Heart right ventricle (tissue), 16 donors: ENCODE measurements at regions not wholly inside any gene's neighbourhood (a gene's known extent, or its start where the extent isn't known, plus 50 kb on each side); places are given as distances from the start of the nearest gene placed in this dataset.
"Not testable (repeated sequence)": the region's sequence is repeated elsewhere in the genome, so short reads cannot be mapped to it uniquely, and the experiment has no call there.

Experiments
- ATAC-seq, 8 donors: fragments of 200-7000 bp; cut with Tn5 transposase; one replicate each; pipeline ENCODE4 v1.9.1; 2020; ENCODE audit warnings: mild to moderate bottlenecking in 8 of 8, moderate library complexity in 8 of 8, moderate number of reproducible peaks in 1 of 8
- DNase-seq, 2 donors: peaks; one replicate each; pipeline ENCODE4 v3.0.0-alpha.2; 2020
- H3K27ac ChIP-seq, 10 donors: fragments of 200-600 bp; sonication (generic) in 2 of 10; one replicate each; pipeline versions ENCODE4 v1.5.0 to v1.8.0; 2020 to 2022; ENCODE audit warnings: mild to moderate bottlenecking in 3 of 10
- H3K27me3 ChIP-seq, 7 donors: fragments of 200-600 bp; one replicate each; pipeline ENCODE4 v1.8.0; 2021 to 2022; ENCODE audit warnings: mild to moderate bottlenecking in 2 of 7
- H3K36me3 ChIP-seq, 9 donors: fragments of 200-600 bp; sonication (generic) in 1 of 9; one replicate each; pipeline versions ENCODE4 v1.5.0 to v1.8.0; 2020 to 2022; ENCODE audit warnings: mild to moderate bottlenecking in 2 of 9
- H3K4me1 ChIP-seq, 9 donors: fragments of 200-600 bp; sonication (generic) in 1 of 9; one replicate each; pipeline versions ENCODE4 v1.5.0 to v1.8.0; 2020 to 2022; ENCODE audit warnings: mild to moderate bottlenecking in 4 of 9
- H3K4me3 ChIP-seq, 10 donors: fragments of 200-600 bp; sonication (generic) in 2 of 10; one replicate each; pipeline versions ENCODE4 v1.5.0 to v1.8.0; 2020 to 2022; ENCODE audit warnings: mild to moderate bottlenecking in 7 of 10, moderate library complexity in 2 of 10
- H3K9me3 ChIP-seq, 11 donors: fragments of 200-600 bp in 10 of 11; sonication (generic) in 2 of 11; one replicate each; pipeline versions ENCODE4 v1.5.0 to v1.8.0; 2013 to 2022; ENCODE audit warnings: mild to moderate bottlenecking in 2 of 11, control low read depth in 1 of 11, moderate library complexity in 1 of 11
- WGBS, 2 donors: extraction: QIAGEN DNeasy Blood & Tissue Kit; methylation state at CpG; one replicate each; pipeline ENCODE4 v1.1.7; 2013; ENCODE audit warnings: inconsistent platforms in 1 of 2; 5-methylcytosine and 5-hydroxymethylcytosine counted together
- intact Hi-C, 10 donors: fragments of 100-400 bp; cut with DNase I; formaldehyde crosslinking; loops; one replicate each; pipeline versions ENCODE4 v1.11.1 to v1.14.2; 2022
- TF ChIP-seq, protein P1 (sequence below), 9 donors: fragments of 200-600 bp; sonication (generic) in 2 of 9; IDR thresholded peaks; one replicate each; pipeline versions ENCODE4 v1.5.0 to v1.8.0; 2021 to 2022; ENCODE audit warnings: antibody characterized with exemption in 9 of 9, mild to moderate bottlenecking in 5 of 9, moderate library complexity in 1 of 9
- donor health status: Arrhythmogenic right ventricular cardiomyopathy.
- donor health status: ischemic (EF 13 %, LVEDD 7.1; RV severe dilation, severe dysfunction).
- donor health status: healthy with polysubstance abuse.
- donor health status: DM: no; HTN: yes; CAD: no.
- donor health status: DM: no; HTN: no; CAD: no.
- donor health status: ischemic (EF 25% LVEDD 6.9; RV normal size, moderate dysfunction).
- donor health status: ischemic (EF 25% LVEDD 5.7; RV mildly dilated, moderate dysfunction).
- donor health status: healthy.
- donor health status: DM: yes; HTN: yes; CAD: no.
- donor health status: Ischemic cardiomyopathy.
- donor health status: ischemic (EF 35%, LVEDD 5.7; RV mildly dilated, moderate dysfunction).
- donor health status: nonischemic (EF 11% LVEDD 7.7; RV severe dilation, severe dysfunction).
- donor health status: DM: yes; HTN: yes; CAD: no.
- donor health status: PGD.
- donor health status: ischemic (EF 29% LVEDD 5.4; RV normal size, mild dysfunction).
- donor health status: nonischemic (EF 23%, LVEDD 6.1; RV moderate dilation, normal function).

DNA sequence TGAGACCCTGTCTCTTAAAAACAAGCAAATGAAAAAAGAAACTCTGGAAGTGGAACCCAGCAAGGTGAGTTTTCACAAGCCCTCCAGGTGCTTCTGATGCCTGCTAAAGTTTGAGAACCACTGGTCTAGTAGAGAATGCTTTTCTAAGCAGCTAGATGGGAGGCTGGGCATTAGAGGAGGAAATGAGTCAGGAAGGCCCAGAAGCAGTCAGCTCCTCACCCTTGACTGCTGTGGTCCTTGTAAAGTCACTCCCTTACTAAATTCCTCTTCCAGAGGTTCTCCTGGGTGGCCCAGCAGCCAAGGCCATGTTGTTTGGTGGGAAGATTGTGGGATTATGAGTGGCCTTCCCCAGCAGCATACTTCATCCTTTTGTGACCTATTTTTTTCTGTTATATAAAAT is 52.0 kb upstream of the FYN start:
- intact Hi-C loops: no loop called here
- TF ChIP-seq, protein P1, sequence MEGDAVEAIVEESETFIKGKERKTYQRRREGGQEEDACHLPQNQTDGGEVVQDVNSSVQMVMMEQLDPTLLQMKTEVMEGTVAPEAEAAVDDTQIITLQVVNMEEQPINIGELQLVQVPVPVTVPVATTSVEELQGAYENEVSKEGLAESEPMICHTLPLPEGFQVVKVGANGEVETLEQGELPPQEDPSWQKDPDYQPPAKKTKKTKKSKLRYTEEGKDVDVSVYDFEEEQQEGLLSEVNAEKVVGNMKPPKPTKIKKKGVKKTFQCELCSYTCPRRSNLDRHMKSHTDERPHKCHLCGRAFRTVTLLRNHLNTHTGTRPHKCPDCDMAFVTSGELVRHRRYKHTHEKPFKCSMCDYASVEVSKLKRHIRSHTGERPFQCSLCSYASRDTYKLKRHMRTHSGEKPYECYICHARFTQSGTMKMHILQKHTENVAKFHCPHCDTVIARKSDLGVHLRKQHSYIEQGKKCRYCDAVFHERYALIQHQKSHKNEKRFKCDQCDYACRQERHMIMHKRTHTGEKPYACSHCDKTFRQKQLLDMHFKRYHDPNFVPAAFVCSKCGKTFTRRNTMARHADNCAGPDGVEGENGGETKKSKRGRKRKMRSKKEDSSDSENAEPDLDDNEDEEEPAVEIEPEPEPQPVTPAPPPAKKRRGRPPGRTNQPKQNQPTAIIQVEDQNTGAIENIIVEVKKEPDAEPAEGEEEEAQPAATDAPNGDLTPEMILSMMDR (IDR thresholded peaks at IDR 0.05): no peak
- ATAC-seq: no peak

DNA sequence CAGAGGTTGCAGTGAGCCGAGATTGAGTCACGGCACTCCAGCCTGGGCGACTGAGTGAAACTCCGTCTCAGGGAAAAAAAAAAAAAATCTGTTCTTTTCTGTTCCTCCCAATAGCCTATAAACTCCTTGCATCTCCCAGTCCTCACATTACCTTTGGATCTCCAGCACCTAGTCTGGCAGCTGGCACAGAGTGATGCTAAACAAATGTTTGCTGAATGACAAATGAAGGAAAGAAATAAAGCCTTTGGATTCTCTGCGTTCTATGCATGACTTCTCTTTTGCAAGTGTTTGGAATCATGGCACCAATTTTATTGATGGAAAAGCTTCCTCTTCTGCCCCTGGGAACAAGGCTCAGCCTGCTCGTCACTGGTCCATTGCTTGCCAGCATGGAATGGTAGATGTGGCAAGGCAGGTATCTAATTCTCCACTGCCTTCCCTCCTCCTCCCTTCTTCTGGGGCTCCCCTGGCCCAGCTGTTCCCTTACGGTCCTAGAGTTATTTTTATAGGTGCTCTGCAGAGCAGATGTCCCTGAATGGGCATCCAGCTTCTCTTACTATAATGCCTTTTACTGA is 53.6 kb upstream of the FYN start:
- Histone ChIP-seq H3K9me3 (peaks cover 0 to 9% (median 0%) of the 10 kb centered on the region in 11 donors), H3K27ac (no peak overlapping the region), H3K4me3 (no peak overlapping the region), H3K27me3 (no peaks in the 10 kb centered on the region), H3K36me3 (no peaks in the 10 kb centered on the region), H3K4me1 (peaks cover 0 to 21% (median 0%) of the 10 kb centered on the region in 9 donors)
- WGBS, 2 donors: 78 to 79% methylated on average over 7 of the region's 7 CpGs
- TF ChIP-seq, protein P1 (IDR thresholded peaks at IDR 0.05): no peak
- DNase-seq: no peak
- ATAC-seq: no peak
- intact Hi-C loops: no loop called here

More for the DNA sequence above, 52.0 kb upstream of the FYN start:
- Histone ChIP-seq H3K27me3 (no peaks in the 10 kb centered on the region), H3K4me3 (no peak overlapping the region), H3K9me3 (peaks cover 0 to 3% (median 0%) of the 10 kb centered on the region in 11 donors), H3K27ac (no peak overlapping the region), H3K4me1 (peaks cover 0 to 21% (median 0%) of the 10 kb centered on the region in 9 donors), H3K36me3 (no peaks in the 10 kb centered on the region)
- DNase-seq: no peak

DNA sequence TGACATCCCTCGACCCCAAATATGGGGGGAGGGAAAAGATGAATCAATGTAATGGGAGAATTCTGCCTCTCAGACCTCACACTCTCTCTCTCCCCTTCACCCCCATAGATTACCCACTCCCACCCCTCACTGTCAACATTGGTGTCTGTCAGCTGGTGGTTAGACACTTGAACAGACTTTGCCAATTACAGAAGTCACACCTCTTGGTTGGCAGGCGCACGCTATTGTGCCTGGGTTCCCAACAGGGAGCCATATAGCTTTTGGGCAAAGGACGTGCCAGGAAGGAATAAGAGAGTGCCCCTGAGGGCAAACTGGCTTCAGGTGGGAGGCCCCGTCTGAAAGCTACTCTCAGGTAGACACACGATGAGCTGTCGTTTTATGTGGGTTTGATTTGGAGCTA is 54.1 kb upstream of the FYN start:
- peaks cover 0 to 14% (median 0%) of the 10 kb centered on the region in 11 donors for H3K9me3 ChIP-seq
- ATAC-seq: no peak
- H3K27ac ChIP-seq: no peak overlapping the region
- H3K27me3 ChIP-seq: no peaks in the 10 kb centered on the region
- 84 to 90% methylated on average over 7 of the region's 7 CpGs for WGBS, 2 donors
- H3K36me3 ChIP-seq: no peaks in the 10 kb centered on the region
- peaks cover 0 to 21% (median 0%) of the 10 kb centered on the region in 9 donors for H3K4me1 ChIP-seq
- intact Hi-C loops: no loop called here
- DNase-seq: no peak
- TF ChIP-seq, protein P1 (IDR thresholded peaks at IDR 0.05): no peak
- H3K4me3 ChIP-seq: no peak overlapping the region

DNA sequence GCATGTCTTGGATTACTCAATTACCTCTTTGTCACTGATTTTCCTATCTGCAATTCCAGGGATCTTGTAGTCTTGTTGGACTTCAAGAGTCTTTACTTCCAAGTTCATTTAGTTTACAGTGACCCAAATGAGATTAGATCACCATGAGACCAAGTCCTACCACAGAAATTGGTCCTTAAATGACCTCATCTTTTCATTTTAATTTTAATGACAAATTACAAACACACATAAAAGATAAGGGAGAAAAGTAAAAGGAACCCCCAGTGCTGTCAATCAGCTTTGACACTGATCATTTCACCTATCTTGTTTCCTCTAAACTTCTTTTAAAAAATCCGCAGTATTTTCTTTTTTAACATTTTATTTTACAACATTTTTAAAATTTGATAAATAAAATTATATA is 54.9 kb upstream of the FYN start:
- H3K36me3 ChIP-seq: no peaks in the 10 kb centered on the region
- ATAC-seq: no peak
- no peak for DNase-seq
- peaks cover 0 to 13% (median 0%) of the 10 kb centered on the region in 9 donors for H3K4me1 ChIP-seq
- no peak overlapping the region for H3K4me3 ChIP-seq
- TF ChIP-seq, protein P1 (IDR thresholded peaks at IDR 0.05): no peak
- peaks cover 0 to 20% (median 0%) of the 10 kb centered on the region in 11 donors for H3K9me3 ChIP-seq
- WGBS, 2 donors: 98 to 100% methylated on average over 1 of the region's 1 CpG
- H3K27me3 ChIP-seq: no peaks in the 10 kb centered on the region
- no peak overlapping the region for H3K27ac ChIP-seq
- intact Hi-C loops: no loop called here

DNA sequence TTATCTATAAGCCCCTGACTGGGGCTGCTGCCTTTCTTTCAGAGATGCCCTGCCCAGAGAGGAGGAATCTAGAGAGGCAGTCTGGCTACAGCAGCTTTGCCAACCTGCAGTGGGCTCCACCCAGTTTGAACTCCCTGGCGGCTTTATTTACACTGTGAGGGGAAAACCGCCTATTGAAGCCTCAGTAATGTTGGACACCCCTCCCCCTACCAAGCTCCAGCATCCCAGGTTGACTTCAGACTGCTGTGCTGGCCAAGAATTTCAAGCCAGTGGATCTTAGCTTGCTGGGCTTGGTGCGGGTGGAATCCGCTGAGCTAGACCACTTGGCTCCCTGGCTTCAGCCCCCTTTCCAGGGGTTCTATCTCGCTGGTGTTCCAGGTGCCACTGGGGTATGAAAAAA is 61.4 kb upstream of the FYN start:
- H3K36me3 ChIP-seq, H3K4me1 ChIP-seq, H3K27ac ChIP-seq, ATAC-seq, intact Hi-C loops, DNase-seq, H3K27me3 ChIP-seq, H3K4me3 ChIP-seq: not testable (repeated sequence)
- peaks cover 0 to 20% (median 0%) of the 10 kb centered on the region in 11 donors for H3K9me3 ChIP-seq
- WGBS, 2 donors: 86 to 89% methylated on average over 5 of the region's 5 CpGs
